Natural killer cell (primary cell): ENCODE measurements at regions not wholly inside any gene's neighbourhood (a gene's known extent, or its start where the extent isn't known, plus 50 kb on each side); places are given as distances from the start of the nearest gene placed in this dataset.

Experiments
- ATAC-seq, 3 donors: fragments of 150-1000 bp in 2 of 3; fragments of 200-7000 bp in 1 of 3; cut with Tn5 transposase; 1 replicate in 1 of 3; 2 replicates in 2 of 3; pipeline ENCODE4 v1.10.0; 2021; ENCODE audit warnings: mild to moderate bottlenecking in 2 of 3, moderate library complexity in 2 of 3
- DNase-seq, 2 donors: peaks; one replicate each; pipeline versions ENCODE4 v3.0.0 to v3.0.0-alpha.2; 2013 to 2021; ENCODE audit warnings: mixed read lengths in 1 of 2
- H3K27ac ChIP-seq: one replicate; pipeline ENCODE4 v1.5.1; 2013; ENCODE audit warnings: mild to moderate bottlenecking, low read length
- H3K27me3 ChIP-seq: one replicate; pipeline ENCODE4 v1.6.1; 2013; ENCODE audit warnings: low read length; ENCODE audit not compliant: control insufficient read depth, insufficient read depth
- H3K36me3 ChIP-seq: one replicate; pipeline ENCODE4 v1.6.1; 2013; ENCODE audit warnings: low read length; ENCODE audit not compliant: control insufficient read depth, insufficient read depth
- H3K4me1 ChIP-seq: one replicate; pipeline ENCODE4 v1.6.1; 2013; ENCODE audit warnings: low read length; ENCODE audit not compliant: control insufficient read depth, insufficient read depth
- H3K4me3 ChIP-seq: one replicate; pipeline ENCODE4 v1.5.1; 2013; ENCODE audit warnings: low read length
- H3K9me3 ChIP-seq: one replicate; pipeline ENCODE4 v1.6.1; 2013; ENCODE audit warnings: low read length; ENCODE audit not compliant: control insufficient read depth, insufficient read depth
- H3K27ac Mint-ChIP-seq, 2 donors: one replicate each; pipeline ENCODE4 v1.8.0; 2022; ENCODE audit warnings: mild to moderate bottlenecking in 2 of 2, mixed read lengths in 2 of 2, moderate library complexity in 1 of 2
- H3K27me3 Mint-ChIP-seq, 2 donors: one replicate each; pipeline ENCODE4 v1.8.0; 2022; ENCODE audit warnings: low read depth in 2 of 2, mixed read lengths in 2 of 2
- H3K36me3 Mint-ChIP-seq: one replicate; pipeline ENCODE4 v1.8.0; 2022; ENCODE audit warnings: mixed read lengths
- H3K4me1 Mint-ChIP-seq, 2 donors: one replicate each; pipeline ENCODE4 v1.8.0; 2022; ENCODE audit warnings: mixed read lengths in 2 of 2
- H3K4me3 Mint-ChIP-seq: one replicate; pipeline ENCODE4 v1.8.0; 2022; ENCODE audit warnings: mild to moderate bottlenecking, moderate library complexity, mixed read lengths
- H3K9me3 Mint-ChIP-seq, 2 donors: one replicate each; pipeline ENCODE4 v1.8.0; 2022; ENCODE audit warnings: mixed read lengths in 2 of 2
- WGBS: methylation state at CpG from one replicate; pipeline ENCODE4 v1.1.7; 2013; ENCODE audit warnings: missing lambda C conversion rate; ENCODE audit not compliant: insufficient coverage; 5-methylcytosine and 5-hydroxymethylcytosine counted together
- intact Hi-C: fragments of 100-400 bp; cut with micrococcal nuclease; formaldehyde crosslinking; loops from one replicate; pipeline ENCODE4 v1.14.2; 2022
- TF ChIP-seq, protein P1 (sequence below): fragments of 200-600 bp; IDR thresholded peaks from one replicate; pipeline ENCODE4 v1.8.0; 2022; ENCODE audit warnings: antibody characterized with exemption

DNA sequence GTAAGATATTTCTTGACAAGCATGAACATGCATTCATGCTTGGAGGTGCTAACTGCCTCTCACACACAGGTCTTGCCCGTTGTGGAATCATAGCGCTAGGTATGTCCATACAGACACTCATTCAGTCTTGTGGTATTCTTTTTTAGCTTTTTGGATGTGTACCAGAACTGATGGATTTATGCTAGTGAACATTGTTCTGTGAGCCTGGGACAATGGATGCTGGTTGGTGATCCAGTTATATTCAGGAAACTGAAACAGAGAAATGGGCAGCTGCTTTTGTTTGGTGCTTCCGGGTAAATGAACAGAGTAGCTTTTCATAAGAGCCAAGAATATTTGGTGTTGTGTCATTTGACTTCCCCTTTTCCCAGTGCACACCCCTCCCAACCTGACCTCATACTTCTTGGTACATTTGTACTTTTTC is 78.9 kb upstream of the SLC4A4 start:
- Mint-ChIP-seq H3K27me3 (no peaks in the 10 kb centered on the region), H3K4me3 (no peak overlapping the region), H3K36me3 (no peaks in the 10 kb centered on the region), H3K9me3 (no peaks in the 10 kb centered on the region), H3K4me1 (peaks cover 38 to 49% of the 10 kb centered on the region in 2 donors), H3K27ac (peak overlapping the region in 1 of 2 donors; percentile 39)
- no peak for DNase-seq
- TF ChIP-seq, protein P1, sequence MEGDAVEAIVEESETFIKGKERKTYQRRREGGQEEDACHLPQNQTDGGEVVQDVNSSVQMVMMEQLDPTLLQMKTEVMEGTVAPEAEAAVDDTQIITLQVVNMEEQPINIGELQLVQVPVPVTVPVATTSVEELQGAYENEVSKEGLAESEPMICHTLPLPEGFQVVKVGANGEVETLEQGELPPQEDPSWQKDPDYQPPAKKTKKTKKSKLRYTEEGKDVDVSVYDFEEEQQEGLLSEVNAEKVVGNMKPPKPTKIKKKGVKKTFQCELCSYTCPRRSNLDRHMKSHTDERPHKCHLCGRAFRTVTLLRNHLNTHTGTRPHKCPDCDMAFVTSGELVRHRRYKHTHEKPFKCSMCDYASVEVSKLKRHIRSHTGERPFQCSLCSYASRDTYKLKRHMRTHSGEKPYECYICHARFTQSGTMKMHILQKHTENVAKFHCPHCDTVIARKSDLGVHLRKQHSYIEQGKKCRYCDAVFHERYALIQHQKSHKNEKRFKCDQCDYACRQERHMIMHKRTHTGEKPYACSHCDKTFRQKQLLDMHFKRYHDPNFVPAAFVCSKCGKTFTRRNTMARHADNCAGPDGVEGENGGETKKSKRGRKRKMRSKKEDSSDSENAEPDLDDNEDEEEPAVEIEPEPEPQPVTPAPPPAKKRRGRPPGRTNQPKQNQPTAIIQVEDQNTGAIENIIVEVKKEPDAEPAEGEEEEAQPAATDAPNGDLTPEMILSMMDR = no peak
- intact Hi-C loops = no loop called here
- H3K4me3 ChIP-seq = no peak overlapping the region
- H3K27ac ChIP-seq = no peak overlapping the region
- no peaks in the 10 kb centered on the region for H3K36me3 ChIP-seq
- no peaks in the 10 kb centered on the region for H3K9me3 ChIP-seq
- WGBS = 69% methylated on average over 3 of the region's 3 CpGs
- no peaks in the 10 kb centered on the region for H3K4me1 ChIP-seq
- no peak for ATAC-seq
- H3K27me3 ChIP-seq = no peaks in the 10 kb centered on the region

DNA sequence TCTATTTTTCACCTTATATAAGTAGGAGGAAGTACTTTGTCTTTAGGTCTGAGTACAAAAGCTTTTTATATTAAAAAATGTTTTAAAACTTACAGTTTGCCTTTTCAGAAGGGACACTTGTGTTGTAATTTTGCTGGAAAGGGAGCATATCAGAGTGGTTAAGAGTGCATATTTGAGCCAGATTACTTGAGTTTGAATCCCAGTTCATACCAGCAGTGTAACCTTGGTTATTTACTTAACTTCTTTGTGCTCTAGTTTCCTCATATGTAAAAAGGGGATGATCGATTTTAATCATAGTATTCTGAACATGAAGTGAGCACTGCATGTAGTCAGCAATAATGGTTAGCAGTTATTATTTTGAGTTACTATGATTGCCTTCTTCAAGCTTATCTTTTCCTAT is 78.3 kb upstream of the SLC4A4 start:
- Mint-ChIP-seq H3K4me1 (peaks cover 40 to 49% of the 10 kb centered on the region in 2 donors), H3K9me3 (no peaks in the 10 kb centered on the region), H3K27ac (peak overlapping the region in 1 of 2 donors; percentile 39), H3K27me3 (no peaks in the 10 kb centered on the region), H3K4me3 (no peak overlapping the region), H3K36me3 (no peaks in the 10 kb centered on the region)
- no peaks in the 10 kb centered on the region for H3K36me3 ChIP-seq
- no peak overlapping the region for H3K4me3 ChIP-seq
- TF ChIP-seq, protein P1 = no peak
- H3K27me3 ChIP-seq = no peaks in the 10 kb centered on the region
- intact Hi-C loops = no loop called here
- DNase-seq (no peak), ATAC-seq (no peak)
- no CpG with 5 or more reads among the region's 1 CpG for WGBS
- no peaks in the 10 kb centered on the region for H3K9me3 ChIP-seq
- H3K27ac ChIP-seq = no peak overlapping the region
- H3K4me1 ChIP-seq = no peaks in the 10 kb centered on the region

DNA sequence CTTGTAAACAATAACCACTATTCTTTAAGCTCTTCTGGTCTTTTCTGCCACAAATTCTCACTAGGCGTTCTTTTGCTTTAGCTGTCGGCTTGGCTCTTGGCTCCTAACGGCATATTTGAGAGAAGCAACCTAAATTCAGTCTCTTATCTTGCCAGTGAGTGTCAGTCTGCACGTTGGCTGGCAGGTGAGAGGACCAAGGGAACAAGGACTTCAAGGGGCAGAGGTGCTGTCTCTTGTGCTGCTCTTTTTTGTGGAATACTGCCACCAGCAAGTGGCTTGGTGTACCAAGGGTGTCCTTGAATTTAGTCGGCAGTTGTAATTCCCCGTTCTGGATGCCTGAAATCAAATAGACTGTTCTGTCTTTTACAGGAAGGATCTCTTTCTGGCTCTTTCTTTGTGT is 77.8 kb upstream of the SLC4A4 start:
- Histone ChIP-seq H3K27ac (no peak overlapping the region), H3K9me3 (no peaks in the 10 kb centered on the region), H3K4me3 (no peak overlapping the region), H3K4me1 (peaks cover 2% of the 10 kb centered on the region), H3K27me3 (no peaks in the 10 kb centered on the region), H3K36me3 (no peaks in the 10 kb centered on the region)
- 79% methylated on average over 6 of the region's 6 CpGs for WGBS
- Mint-ChIP-seq H3K9me3 (no peaks in the 10 kb centered on the region), H3K4me3 (no peak overlapping the region), H3K36me3 (no peaks in the 10 kb centered on the region), H3K27me3 (no peaks in the 10 kb centered on the region), H3K27ac (no peak overlapping the region), H3K4me1 (peaks cover 43 to 49% of the 10 kb centered on the region in 2 donors)
- intact Hi-C loops = no loop called here
- DNase-seq (no peak), ATAC-seq (no peak)
- TF ChIP-seq, protein P1 = no peak

GRCh38 chr4:71261633-71262121 is 77.1 kb upstream of the SLC4A4 start:
- peaks cover 49 to 54% of the 10 kb centered on the region in 2 donors for H3K4me1 Mint-ChIP-seq
- whole genome bisulfite sequencing = 45% methylated on average over 3 of the region's 3 CpGs
- ATAC-seq (no peak), DNase-seq (peak in 1 of 2 donors; percentile 10)
- TF ChIP-seq, protein P1 = no peak
- Histone ChIP-seq H3K4me1 (peaks cover 7% of the 10 kb centered on the region), H3K27ac (no peak overlapping the region), H3K27me3 (no peaks in the 10 kb centered on the region), H3K36me3 (no peaks in the 10 kb centered on the region), H3K9me3 (no peaks in the 10 kb centered on the region), H3K4me3 (no peak overlapping the region)
- H3K27me3 Mint-ChIP-seq = no peaks in the 10 kb centered on the region
- intact Hi-C loops = no loop called here
- no peaks in the 10 kb centered on the region for H3K9me3 Mint-ChIP-seq
- no peaks in the 10 kb centered on the region for H3K36me3 Mint-ChIP-seq
- H3K27ac Mint-ChIP-seq = peak overlapping the region in 1 of 2 donors; percentile 5
- no peak overlapping the region for H3K4me3 Mint-ChIP-seq
